ENCODE measurements at regions not wholly inside any gene's neighbourhood (a gene's known extent, or its start where the extent isn't known, plus 50 kb on each side); places are given as distances from the start of the nearest gene placed in this dataset.

GRCh38 chr1:218079820-218080219 is 205.3 kb upstream of the RRP15 start (continued):
- TF ChIP-seq TAF1 (conservative IDR thresholded peaks at IDR 0.05) (no peak), FOXA1 (IDR thresholded peaks at IDR 0.05) (no peak), RAD21 (IDR thresholded peaks at IDR 0.05) (no peak)

DNA sequence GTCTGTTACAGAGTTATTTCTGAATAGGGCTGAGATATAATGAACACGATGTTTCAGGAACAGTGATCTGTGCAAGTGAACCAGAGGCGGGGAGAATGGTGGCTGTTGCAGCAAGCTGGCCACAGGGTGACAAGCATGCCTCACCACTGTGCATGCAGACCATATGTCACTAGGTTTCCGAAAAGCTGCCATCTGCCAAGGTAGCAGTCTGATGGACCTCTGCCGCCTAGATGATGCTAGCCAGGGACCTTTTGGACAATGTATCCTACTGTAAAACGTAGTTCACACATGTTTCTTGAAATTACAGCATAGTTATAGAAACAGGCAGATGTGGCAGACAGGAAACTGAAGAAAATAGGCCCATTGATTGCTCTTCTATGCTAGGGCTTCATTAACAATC is 204.2 kb upstream of the RRP15 start:
- Histone ChIP-seq H3K36me3 (ENCODE audit: control insufficient read depth in 4 of 4, insufficient read depth in 3 of 4, low read depth in 1 of 4, low read length in 3 of 4) (no peaks in the 10 kb centered on the region), H3K9me3 (ENCODE audit: control insufficient read depth in 4 of 4, low read length in 3 of 4) (no peaks in the 10 kb centered on the region), H3K9ac (ENCODE audit: low read depth in 1 of 2, low read length in 2 of 2) (no peak overlapping the region), H3K4me3 (ENCODE audit: low read depth in 1 of 3, low read length in 3 of 3) (no peak overlapping the region), H3K27me3 (ENCODE audit: control insufficient read depth in 4 of 4, insufficient read depth in 4 of 4, low read length in 3 of 4) (no peaks in the 10 kb centered on the region), H3K4me1 (ENCODE audit: control insufficient read depth in 4 of 4, insufficient read depth in 4 of 4, low read length in 3 of 4) (no peaks in the 10 kb centered on the region), H3K27ac (ENCODE audit: low read depth in 1 of 2, low read length in 2 of 2) (no peak overlapping the region)
- WGBS: 72% methylated on average over 5 of the region's 5 CpGs
- DNase-seq (ENCODE audit: low spot score): no peak
- TF ChIP-seq MAX (IDR thresholded peaks at IDR 0.05): no peak
- TF ChIP-seq, protein P1, sequence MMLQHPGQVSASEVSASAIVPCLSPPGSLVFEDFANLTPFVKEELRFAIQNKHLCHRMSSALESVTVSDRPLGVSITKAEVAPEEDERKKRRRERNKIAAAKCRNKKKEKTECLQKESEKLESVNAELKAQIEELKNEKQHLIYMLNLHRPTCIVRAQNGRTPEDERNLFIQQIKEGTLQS (IDR thresholded peaks at IDR 0.05): no peak
- no peak for TF ChIP-seq RAD21 (IDR thresholded peaks at IDR 0.05)
- no peak for TF ChIP-seq YY1 (IDR thresholded peaks at IDR 0.05)
- TF ChIP-seq TAF1 (conservative IDR thresholded peaks at IDR 0.05): no peak
- TF ChIP-seq JUND (IDR thresholded peaks at IDR 0.05): no peak
- TF ChIP-seq HNF4A (conservative IDR thresholded peaks at IDR 0.05): no peak
- no peak for TF ChIP-seq ZBTB33 (IDR thresholded peaks at IDR 0.05)
- no peak for TF ChIP-seq FOXA1 (IDR thresholded peaks at IDR 0.05)
- TF ChIP-seq, protein P2, sequence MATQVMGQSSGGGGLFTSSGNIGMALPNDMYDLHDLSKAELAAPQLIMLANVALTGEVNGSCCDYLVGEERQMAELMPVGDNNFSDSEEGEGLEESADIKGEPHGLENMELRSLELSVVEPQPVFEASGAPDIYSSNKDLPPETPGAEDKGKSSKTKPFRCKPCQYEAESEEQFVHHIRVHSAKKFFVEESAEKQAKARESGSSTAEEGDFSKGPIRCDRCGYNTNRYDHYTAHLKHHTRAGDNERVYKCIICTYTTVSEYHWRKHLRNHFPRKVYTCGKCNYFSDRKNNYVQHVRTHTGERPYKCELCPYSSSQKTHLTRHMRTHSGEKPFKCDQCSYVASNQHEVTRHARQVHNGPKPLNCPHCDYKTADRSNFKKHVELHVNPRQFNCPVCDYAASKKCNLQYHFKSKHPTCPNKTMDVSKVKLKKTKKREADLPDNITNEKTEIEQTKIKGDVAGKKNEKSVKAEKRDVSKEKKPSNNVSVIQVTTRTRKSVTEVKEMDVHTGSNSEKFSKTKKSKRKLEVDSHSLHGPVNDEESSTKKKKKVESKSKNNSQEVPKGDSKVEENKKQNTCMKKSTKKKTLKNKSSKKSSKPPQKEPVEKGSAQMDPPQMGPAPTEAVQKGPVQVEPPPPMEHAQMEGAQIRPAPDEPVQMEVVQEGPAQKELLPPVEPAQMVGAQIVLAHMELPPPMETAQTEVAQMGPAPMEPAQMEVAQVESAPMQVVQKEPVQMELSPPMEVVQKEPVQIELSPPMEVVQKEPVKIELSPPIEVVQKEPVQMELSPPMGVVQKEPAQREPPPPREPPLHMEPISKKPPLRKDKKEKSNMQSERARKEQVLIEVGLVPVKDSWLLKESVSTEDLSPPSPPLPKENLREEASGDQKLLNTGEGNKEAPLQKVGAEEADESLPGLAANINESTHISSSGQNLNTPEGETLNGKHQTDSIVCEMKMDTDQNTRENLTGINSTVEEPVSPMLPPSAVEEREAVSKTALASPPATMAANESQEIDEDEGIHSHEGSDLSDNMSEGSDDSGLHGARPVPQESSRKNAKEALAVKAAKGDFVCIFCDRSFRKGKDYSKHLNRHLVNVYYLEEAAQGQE (IDR thresholded peaks at IDR 0.05): no peak
- no peak for TF ChIP-seq NR2F2 (IDR thresholded peaks at IDR 0.05)
- no peak for TF ChIP-seq EGR1 (IDR thresholded peaks at IDR 0.05; ENCODE audit: low read depth in 2 of 2)
- TF ChIP-seq RXRA (IDR thresholded peaks at IDR 0.05): no peak

DNA sequence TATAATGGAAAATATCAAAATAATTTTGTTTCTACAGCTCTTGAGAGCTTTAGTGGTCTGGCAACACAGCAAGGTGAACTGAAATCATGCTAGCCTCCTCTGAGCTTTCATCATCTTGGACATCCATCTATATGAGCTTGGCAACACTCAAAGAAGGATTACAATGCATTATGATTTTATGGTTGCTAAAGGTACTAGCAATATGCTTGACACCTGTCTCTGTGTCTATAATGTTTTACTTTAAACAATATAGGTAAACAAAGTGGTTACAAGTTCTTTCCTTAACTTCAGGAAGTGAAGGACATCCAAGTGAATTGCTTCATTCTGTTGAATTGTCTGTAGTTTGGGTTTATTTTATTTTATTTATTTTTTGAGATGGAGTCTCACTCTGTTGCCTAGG is 203.7 kb upstream of the RRP15 start:
- H3K4me3 ChIP-seq (ENCODE audit: low read depth in 1 of 3, low read length in 3 of 3): no peak overlapping the region
- no peak overlapping the region for H3K27ac ChIP-seq (ENCODE audit: low read depth in 1 of 2, low read length in 2 of 2)
- no peaks in the 10 kb centered on the region for H3K9me3 ChIP-seq (ENCODE audit: control insufficient read depth in 4 of 4, low read length in 3 of 4)
- no peaks in the 10 kb centered on the region for H3K36me3 ChIP-seq (ENCODE audit: control insufficient read depth in 4 of 4, insufficient read depth in 3 of 4, low read depth in 1 of 4, low read length in 3 of 4)
- H3K27me3 ChIP-seq (ENCODE audit: control insufficient read depth in 4 of 4, insufficient read depth in 4 of 4, low read length in 3 of 4): no peaks in the 10 kb centered on the region
- DNase-seq (ENCODE audit: low spot score): no peak
- H3K9ac ChIP-seq (ENCODE audit: low read depth in 1 of 2, low read length in 2 of 2): no peak overlapping the region
- no peaks in the 10 kb centered on the region for H3K4me1 ChIP-seq (ENCODE audit: control insufficient read depth in 4 of 4, insufficient read depth in 4 of 4, low read length in 3 of 4)
- TF ChIP-seq EGR1 (IDR thresholded peaks at IDR 0.05; ENCODE audit: low read depth in 2 of 2) (no peak), YY1 (IDR thresholded peaks at IDR 0.05) (no peak), HNF4G (IDR thresholded peaks at IDR 0.05) (no peak), RAD21 (IDR thresholded peaks at IDR 0.05) (no peak), FOXA1 (IDR thresholded peaks at IDR 0.05) (no peak), MAX (IDR thresholded peaks at IDR 0.05) (no peak), HNF4A (conservative IDR thresholded peaks at IDR 0.05) (no peak), JUND (IDR thresholded peaks at IDR 0.05) (no peak), GABPA (IDR thresholded peaks at IDR 0.05 in 1 of 2, conservative IDR thresholded peaks at IDR 0.05 in 1 of 2) (no peak), SP1 (IDR thresholded peaks at IDR 0.05) (no peak), FOXA2 (IDR thresholded peaks at IDR 0.05) (no peak)
- TF ChIP-seq, protein P1 (IDR thresholded peaks at IDR 0.05): no peak
- TF ChIP-seq, protein P3, sequence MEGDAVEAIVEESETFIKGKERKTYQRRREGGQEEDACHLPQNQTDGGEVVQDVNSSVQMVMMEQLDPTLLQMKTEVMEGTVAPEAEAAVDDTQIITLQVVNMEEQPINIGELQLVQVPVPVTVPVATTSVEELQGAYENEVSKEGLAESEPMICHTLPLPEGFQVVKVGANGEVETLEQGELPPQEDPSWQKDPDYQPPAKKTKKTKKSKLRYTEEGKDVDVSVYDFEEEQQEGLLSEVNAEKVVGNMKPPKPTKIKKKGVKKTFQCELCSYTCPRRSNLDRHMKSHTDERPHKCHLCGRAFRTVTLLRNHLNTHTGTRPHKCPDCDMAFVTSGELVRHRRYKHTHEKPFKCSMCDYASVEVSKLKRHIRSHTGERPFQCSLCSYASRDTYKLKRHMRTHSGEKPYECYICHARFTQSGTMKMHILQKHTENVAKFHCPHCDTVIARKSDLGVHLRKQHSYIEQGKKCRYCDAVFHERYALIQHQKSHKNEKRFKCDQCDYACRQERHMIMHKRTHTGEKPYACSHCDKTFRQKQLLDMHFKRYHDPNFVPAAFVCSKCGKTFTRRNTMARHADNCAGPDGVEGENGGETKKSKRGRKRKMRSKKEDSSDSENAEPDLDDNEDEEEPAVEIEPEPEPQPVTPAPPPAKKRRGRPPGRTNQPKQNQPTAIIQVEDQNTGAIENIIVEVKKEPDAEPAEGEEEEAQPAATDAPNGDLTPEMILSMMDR (IDR thresholded peaks at IDR 0.05; ENCODE audit: low read depth, low read length, missing input control): no peak
- TF ChIP-seq, protein P2 (IDR thresholded peaks at IDR 0.05): no peak

Data from liver (tissue), 8 donors.